ENCODE measurements at regions not wholly inside any gene's neighbourhood (a gene's known extent, or its start where the extent isn't known, plus 50 kb on each side); places are given as distances from the start of the nearest gene placed in this dataset.

DNA sequence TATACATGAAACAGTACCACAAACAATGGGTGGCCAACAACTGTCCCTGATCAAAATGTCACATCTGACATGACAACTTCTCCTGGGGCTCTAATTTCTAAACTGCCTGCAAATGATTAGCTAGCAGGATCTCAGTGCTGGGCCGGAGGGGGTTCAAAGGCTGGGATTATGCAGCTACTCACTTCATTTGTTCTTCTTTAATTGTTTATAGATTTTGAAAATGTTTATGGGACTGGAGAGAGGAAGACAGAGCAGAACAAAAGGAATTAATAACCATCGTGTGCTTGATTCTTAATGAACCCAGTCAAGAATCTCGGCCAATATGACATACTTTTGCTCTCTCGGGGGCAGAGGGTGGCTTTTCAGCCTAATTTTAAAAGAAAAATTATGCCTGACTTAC is 313.6 kb downstream of the NSG2 start:
- no peak overlapping the region for H3K4me3 ChIP-seq (replicated peaks; ENCODE audit: insufficient read depth, low read length)
- H3K27ac ChIP-seq (replicated peaks) = no peak overlapping the region
- no peaks in the 10 kb centered on the region for H3K27me3 ChIP-seq (ENCODE audit: insufficient read depth, poor library complexity, severe bottlenecking)
- TF ChIP-seq, protein P1, sequence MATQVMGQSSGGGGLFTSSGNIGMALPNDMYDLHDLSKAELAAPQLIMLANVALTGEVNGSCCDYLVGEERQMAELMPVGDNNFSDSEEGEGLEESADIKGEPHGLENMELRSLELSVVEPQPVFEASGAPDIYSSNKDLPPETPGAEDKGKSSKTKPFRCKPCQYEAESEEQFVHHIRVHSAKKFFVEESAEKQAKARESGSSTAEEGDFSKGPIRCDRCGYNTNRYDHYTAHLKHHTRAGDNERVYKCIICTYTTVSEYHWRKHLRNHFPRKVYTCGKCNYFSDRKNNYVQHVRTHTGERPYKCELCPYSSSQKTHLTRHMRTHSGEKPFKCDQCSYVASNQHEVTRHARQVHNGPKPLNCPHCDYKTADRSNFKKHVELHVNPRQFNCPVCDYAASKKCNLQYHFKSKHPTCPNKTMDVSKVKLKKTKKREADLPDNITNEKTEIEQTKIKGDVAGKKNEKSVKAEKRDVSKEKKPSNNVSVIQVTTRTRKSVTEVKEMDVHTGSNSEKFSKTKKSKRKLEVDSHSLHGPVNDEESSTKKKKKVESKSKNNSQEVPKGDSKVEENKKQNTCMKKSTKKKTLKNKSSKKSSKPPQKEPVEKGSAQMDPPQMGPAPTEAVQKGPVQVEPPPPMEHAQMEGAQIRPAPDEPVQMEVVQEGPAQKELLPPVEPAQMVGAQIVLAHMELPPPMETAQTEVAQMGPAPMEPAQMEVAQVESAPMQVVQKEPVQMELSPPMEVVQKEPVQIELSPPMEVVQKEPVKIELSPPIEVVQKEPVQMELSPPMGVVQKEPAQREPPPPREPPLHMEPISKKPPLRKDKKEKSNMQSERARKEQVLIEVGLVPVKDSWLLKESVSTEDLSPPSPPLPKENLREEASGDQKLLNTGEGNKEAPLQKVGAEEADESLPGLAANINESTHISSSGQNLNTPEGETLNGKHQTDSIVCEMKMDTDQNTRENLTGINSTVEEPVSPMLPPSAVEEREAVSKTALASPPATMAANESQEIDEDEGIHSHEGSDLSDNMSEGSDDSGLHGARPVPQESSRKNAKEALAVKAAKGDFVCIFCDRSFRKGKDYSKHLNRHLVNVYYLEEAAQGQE (IDR thresholded peaks at IDR 0.05; ENCODE audit: insufficient replicate concordance, low read depth) = no peak
- TF ChIP-seq POLR2AphosphoS5 (IDR thresholded peaks at IDR 0.05; ENCODE audit: low read depth) (no peak), SPI1 (IDR thresholded peaks at IDR 0.05; ENCODE audit: borderline replicate concordance, low read depth) (no peak), GABPA (IDR thresholded peaks at IDR 0.05; ENCODE audit: low read depth) (no peak)
- TF ChIP-seq, protein P2, sequence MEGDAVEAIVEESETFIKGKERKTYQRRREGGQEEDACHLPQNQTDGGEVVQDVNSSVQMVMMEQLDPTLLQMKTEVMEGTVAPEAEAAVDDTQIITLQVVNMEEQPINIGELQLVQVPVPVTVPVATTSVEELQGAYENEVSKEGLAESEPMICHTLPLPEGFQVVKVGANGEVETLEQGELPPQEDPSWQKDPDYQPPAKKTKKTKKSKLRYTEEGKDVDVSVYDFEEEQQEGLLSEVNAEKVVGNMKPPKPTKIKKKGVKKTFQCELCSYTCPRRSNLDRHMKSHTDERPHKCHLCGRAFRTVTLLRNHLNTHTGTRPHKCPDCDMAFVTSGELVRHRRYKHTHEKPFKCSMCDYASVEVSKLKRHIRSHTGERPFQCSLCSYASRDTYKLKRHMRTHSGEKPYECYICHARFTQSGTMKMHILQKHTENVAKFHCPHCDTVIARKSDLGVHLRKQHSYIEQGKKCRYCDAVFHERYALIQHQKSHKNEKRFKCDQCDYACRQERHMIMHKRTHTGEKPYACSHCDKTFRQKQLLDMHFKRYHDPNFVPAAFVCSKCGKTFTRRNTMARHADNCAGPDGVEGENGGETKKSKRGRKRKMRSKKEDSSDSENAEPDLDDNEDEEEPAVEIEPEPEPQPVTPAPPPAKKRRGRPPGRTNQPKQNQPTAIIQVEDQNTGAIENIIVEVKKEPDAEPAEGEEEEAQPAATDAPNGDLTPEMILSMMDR (IDR thresholded peaks at IDR 0.05; ENCODE audit: insufficient read depth, low read length) = no peak
- no peak for DNase-seq (ENCODE audit: low read depth in 1 of 2, low spot score in 1 of 2)

DNA sequence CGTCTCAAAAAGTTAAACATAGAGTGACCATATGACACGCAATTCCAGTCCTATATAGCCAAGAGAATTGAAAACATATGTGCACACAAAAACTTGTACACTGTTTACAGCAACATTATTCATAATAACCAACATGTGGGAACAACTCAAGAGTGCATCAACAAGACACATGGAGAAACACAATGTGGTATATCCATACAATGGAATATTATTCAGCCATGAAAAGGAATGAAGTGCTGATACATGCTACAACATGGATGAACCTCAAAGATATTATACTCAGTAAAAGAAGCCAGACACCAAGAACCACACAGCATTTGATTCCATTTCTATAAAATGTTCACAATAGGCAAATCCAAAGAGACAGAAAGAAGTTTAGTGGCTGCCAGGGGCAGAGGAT is 317.0 kb downstream of the NSG2 start:
- no peak for DNase-seq (ENCODE audit: low read depth in 1 of 2, low spot score in 1 of 2)
- TF ChIP-seq, protein P1 (IDR thresholded peaks at IDR 0.05; ENCODE audit: insufficient replicate concordance, low read depth) = no peak
- no peak for TF ChIP-seq SPI1 (IDR thresholded peaks at IDR 0.05; ENCODE audit: borderline replicate concordance, low read depth)
- no peak for TF ChIP-seq POLR2AphosphoS5 (IDR thresholded peaks at IDR 0.05; ENCODE audit: low read depth)
- TF ChIP-seq, protein P2 (IDR thresholded peaks at IDR 0.05; ENCODE audit: insufficient read depth, low read length) = no peak
- no peak for TF ChIP-seq GABPA (IDR thresholded peaks at IDR 0.05; ENCODE audit: low read depth)
- Histone ChIP-seq H3K4me3 (replicated peaks; ENCODE audit: insufficient read depth, low read length) (no peak overlapping the region), H3K27ac (replicated peaks) (no peak overlapping the region), H3K27me3 (ENCODE audit: insufficient read depth, poor library complexity, severe bottlenecking) (no peaks in the 10 kb centered on the region)

DNA sequence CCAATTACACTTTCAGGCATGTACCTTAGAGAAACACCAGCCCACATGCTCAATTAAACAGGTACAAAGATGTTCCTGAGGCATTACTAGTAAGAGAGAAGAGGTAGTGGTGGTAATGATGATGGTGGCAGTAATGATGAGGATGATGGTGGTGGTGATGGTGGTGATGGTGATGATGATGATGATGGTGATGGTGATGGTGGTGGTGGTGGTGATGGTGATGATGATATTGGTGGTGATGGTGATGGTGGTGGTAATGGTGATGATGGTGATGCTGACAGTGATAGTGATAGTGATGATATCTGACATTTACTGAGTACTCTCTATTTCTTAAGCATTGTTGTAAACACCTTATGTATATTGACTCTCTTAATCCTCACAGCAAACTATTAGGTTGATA is 318.4 kb downstream of the NSG2 start:
- Histone ChIP-seq H3K27ac (replicated peaks) (no peak overlapping the region), H3K27me3 (ENCODE audit: insufficient read depth, poor library complexity, severe bottlenecking) (no peaks in the 10 kb centered on the region), H3K4me3 (replicated peaks; ENCODE audit: insufficient read depth, low read length) (no peak overlapping the region)
- no peak for DNase-seq (ENCODE audit: low read depth in 1 of 2, low spot score in 1 of 2)
- TF ChIP-seq, protein P1 (IDR thresholded peaks at IDR 0.05; ENCODE audit: insufficient replicate concordance, low read depth) = no peak
- no peak for TF ChIP-seq POLR2AphosphoS5 (IDR thresholded peaks at IDR 0.05; ENCODE audit: low read depth)
- TF ChIP-seq, protein P2 (IDR thresholded peaks at IDR 0.05; ENCODE audit: insufficient read depth, low read length) = no peak
- no peak for TF ChIP-seq SPI1 (IDR thresholded peaks at IDR 0.05; ENCODE audit: borderline replicate concordance, low read depth)
- TF ChIP-seq GABPA (IDR thresholded peaks at IDR 0.05; ENCODE audit: low read depth) = no peak
